ENCODE measurements at regions not wholly inside any gene's neighbourhood (a gene's known extent, or its start where the extent isn't known, plus 50 kb on each side); places are given as distances from the start of the nearest gene placed in this dataset.

DNA sequence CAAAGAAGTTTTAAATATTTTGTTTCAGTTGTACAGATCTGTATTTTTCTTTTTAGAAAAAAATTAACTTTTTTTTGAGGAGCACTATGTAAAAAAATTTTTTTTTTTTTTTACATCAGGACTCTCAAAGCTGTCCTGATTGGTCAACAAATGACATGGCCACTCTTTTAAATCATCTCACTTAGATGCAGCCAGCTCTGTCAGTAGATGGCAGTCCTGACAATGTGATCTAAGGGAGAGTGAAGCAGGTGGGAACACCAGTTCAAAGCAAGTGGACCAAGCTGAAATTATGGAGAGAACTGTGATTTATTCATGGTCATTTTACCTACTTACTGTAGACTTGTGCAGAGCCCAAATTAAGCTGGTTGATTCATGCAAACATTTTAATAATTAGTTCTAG, 174.7 kb upstream of the GPRIN3 start:
- intact Hi-C loops (cut with DNase I), result no loop called here
- DNase-seq, result no peak

DNA sequence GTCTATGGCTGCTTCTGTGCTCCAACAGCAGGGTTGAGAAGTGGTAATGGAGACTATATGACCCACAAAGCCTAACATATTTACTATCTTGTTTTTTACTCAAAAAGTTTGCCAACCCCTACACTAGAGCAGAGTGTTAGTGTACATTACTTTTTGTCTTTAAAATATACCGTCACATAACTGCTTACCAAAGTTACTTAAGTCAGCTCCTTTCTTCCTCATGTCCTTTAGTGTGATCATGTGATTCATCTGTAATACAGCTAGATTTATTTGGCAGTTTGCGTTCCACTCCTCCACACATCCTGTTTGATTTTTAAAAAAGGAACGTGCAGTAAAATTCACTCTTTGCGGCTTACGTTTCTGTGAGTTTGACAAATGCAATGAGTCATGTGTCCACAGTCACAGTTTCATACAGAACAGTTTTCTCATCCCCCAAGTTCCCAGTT, 162.4 kb upstream of the GPRIN3 start:
- ATAC-seq (peak; percentile 14 to 79 (median 58)), DNase-seq (no peak)
- Histone ChIP-seq H3K36me3 (no peaks in the 10 kb centered on the region), H3K9me3 (no peaks in the 10 kb centered on the region), H3K27ac (peak overlapping the region in 1 of 3 donors; percentile 14), H3K4me3 (no peak overlapping the region), H3K27me3 (no peaks in the 10 kb centered on the region), H3K4me1 (no peaks in the 10 kb centered on the region)
- TF ChIP-seq, protein P1, sequence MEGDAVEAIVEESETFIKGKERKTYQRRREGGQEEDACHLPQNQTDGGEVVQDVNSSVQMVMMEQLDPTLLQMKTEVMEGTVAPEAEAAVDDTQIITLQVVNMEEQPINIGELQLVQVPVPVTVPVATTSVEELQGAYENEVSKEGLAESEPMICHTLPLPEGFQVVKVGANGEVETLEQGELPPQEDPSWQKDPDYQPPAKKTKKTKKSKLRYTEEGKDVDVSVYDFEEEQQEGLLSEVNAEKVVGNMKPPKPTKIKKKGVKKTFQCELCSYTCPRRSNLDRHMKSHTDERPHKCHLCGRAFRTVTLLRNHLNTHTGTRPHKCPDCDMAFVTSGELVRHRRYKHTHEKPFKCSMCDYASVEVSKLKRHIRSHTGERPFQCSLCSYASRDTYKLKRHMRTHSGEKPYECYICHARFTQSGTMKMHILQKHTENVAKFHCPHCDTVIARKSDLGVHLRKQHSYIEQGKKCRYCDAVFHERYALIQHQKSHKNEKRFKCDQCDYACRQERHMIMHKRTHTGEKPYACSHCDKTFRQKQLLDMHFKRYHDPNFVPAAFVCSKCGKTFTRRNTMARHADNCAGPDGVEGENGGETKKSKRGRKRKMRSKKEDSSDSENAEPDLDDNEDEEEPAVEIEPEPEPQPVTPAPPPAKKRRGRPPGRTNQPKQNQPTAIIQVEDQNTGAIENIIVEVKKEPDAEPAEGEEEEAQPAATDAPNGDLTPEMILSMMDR (IDR thresholded peaks at IDR 0.05), result no peak
- TF ChIP-seq POLR2A (IDR thresholded peaks at IDR 0.05), result no peak
- intact Hi-C loops (cut with DNase I), result no loop called here
- WGBS (ENCODE audit: insufficient coverage, low coverage, low lambda C conversion rate, missing lambda C conversion rate), result 34% methylated on average over 5 of the region's 5 CpGs

More for the DNA sequence above, 174.7 kb upstream of the GPRIN3 start:
- TF ChIP-seq POLR2A (IDR thresholded peaks at IDR 0.05), result no peak
- TF ChIP-seq, protein P1 (IDR thresholded peaks at IDR 0.05), result peak in 3 of 4 donors; percentile 20 to 29 (median 25)
- H3K4me3 ChIP-seq, result no peak overlapping the region
- H3K27ac ChIP-seq, result no peak overlapping the region
- no peaks in the 10 kb centered on the region for H3K9me3 ChIP-seq
- no peaks in the 10 kb centered on the region for H3K27me3 ChIP-seq
- peak; percentile 64 to 90 (median 76) for ATAC-seq
- H3K4me1 ChIP-seq, result no peaks in the 10 kb centered on the region
- no peaks in the 10 kb centered on the region for H3K36me3 ChIP-seq

DNA sequence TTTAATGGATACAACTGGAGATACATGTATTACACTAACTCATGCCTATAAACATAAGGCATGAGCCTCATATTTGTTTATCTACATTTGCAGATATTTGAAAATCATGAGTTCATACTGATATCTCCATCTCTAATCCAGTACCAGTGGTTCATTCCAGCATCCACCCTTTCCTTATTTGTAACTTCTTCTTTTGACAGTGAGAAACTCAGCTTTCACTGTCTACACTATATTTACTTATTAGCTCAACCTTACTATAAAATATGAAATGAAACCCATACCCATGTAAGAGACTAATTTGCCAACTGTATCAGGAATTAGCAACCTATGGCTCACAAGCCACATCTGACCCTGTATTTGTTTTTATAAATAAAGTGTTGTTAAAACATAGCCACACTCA, 161.9 kb upstream of the GPRIN3 start:
- Histone ChIP-seq H3K27ac (peak overlapping the region in 1 of 3 donors; percentile 14), H3K9me3 (no peaks in the 10 kb centered on the region), H3K4me3 (no peak overlapping the region), H3K36me3 (no peaks in the 10 kb centered on the region), H3K4me1 (no peaks in the 10 kb centered on the region), H3K27me3 (no peaks in the 10 kb centered on the region)
- DNase-seq, result no peak
- intact Hi-C loops (cut with DNase I), result no loop called here
- ATAC-seq, result peak in 2 of 4 donors; percentile 26 to 33
- TF ChIP-seq POLR2A (IDR thresholded peaks at IDR 0.05), result no peak

DNA sequence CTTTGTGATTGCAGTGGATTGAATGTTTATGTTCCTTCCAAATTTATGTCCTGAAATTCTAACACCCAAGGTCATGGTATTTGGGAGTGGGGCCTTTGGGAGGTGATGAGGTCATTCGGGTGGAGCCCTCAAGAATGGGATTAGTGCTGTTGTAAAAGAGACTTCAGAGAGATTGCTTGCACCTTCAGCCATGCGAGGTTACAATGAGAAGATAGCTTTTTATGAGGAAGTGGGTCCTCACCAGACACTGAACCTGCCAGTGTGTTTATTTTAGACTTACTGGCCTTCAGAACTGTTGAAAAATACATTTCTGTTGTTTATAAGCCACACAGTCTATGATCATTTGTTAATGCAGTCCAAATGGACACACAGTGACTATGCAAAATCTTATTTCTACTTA, 161.0 kb upstream of the GPRIN3 start:
- WGBS (ENCODE audit: insufficient coverage, low coverage, low lambda C conversion rate, missing lambda C conversion rate), result 43% methylated on average over 2 of the region's 2 CpGs
- ATAC-seq, result no peak
- intact Hi-C loops (cut with DNase I), result no loop called here

DNA sequence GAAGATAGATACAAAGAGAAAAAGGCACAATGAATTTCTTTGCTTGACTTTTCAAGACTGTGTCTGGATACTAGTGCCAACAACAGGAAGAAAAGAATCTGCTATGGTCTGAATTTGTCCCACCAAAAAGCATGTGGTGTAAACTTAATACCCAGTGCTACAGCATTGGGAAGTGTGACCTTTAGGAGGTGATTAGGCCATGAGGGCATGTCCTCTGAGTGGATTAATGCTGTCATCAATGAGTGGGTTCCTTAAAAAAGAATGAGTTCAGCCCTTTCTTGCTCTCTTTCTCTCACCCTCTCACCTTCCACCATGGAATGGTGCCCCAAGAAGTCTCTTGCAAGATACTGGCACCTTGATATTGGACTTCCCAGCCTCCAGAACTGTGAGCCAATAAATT, 155.7 kb upstream of the GPRIN3 start:
- DNase-seq (no peak), ATAC-seq (no peak)
- Histone ChIP-seq H3K27ac (no peak overlapping the region), H3K4me1 (no peaks in the 10 kb centered on the region), H3K27me3 (no peaks in the 10 kb centered on the region), H3K36me3 (no peaks in the 10 kb centered on the region), H3K4me3 (no peak overlapping the region), H3K9me3 (no peaks in the 10 kb centered on the region)
- TF ChIP-seq, protein P1 (IDR thresholded peaks at IDR 0.05), result no peak
- TF ChIP-seq POLR2A (IDR thresholded peaks at IDR 0.05), result no peak
- intact Hi-C loops (cut with DNase I), result no loop called here

More for the DNA sequence above, 161.0 kb upstream of the GPRIN3 start:
- Histone ChIP-seq H3K9me3 (no peaks in the 10 kb centered on the region), H3K4me3 (no peak overlapping the region), H3K27me3 (no peaks in the 10 kb centered on the region), H3K4me1 (no peaks in the 10 kb centered on the region), H3K27ac (no peak overlapping the region), H3K36me3 (no peaks in the 10 kb centered on the region)
- no peak for DNase-seq
- TF ChIP-seq, protein P1 (IDR thresholded peaks at IDR 0.05), result no peak
- no peak for TF ChIP-seq POLR2A (IDR thresholded peaks at IDR 0.05)
